PC-9 (cell line): ENCODE measurements at regions not wholly inside any gene's neighbourhood (a gene's known extent, or its start where the extent isn't known, plus 50 kb on each side); places are given as distances from the start of the nearest gene placed in this dataset.

Experiments used
- BruUV-seq: library from RNA; stranded (reverse); fragments of 400-500 nt; replicated peaks from 2 replicates; lab custom pipeline; 2021; lab: Mats Ljungman, UMichigan
- CTCF ChIA-PET: fragments of 300-600 bp; sonication (Branson Sonifier 250); formaldehyde crosslinking; loops from one replicate; lab custom pipeline; 2022; ENCODE audit warnings: antibody characterized with exemption; lab: Charles Lee
- POLR2A ChIA-PET: fragments of 300-600 bp; sonication (Branson Sonifier 250); formaldehyde crosslinking; loops from one replicate; lab custom pipeline; 2022; ENCODE audit warnings: antibody characterized with exemption; ENCODE audit not compliant: unreplicated experiment; lab: Charles Lee
- DNase-seq, 2 experiments: peaks; one replicate each; pipeline versions ENCODE4 v3.0.0 to v3.0.0-alpha.2; 2015 to 2022; ENCODE audit warnings: mixed read lengths in 1 of 2
- H2AFZ ChIP-seq: fragments of 200-600 bp; sonication (generic); 2 replicates; pipeline ENCODE4 v1.8.1; 2017; ENCODE audit warnings: antibody characterized with exemption
- H3F3A ChIP-seq: fragments of 200-600 bp; sonication (generic); 2 replicates; pipeline ENCODE4 v1.8.1; 2017; ENCODE audit warnings: antibody characterized with exemption, mild to moderate bottlenecking, low read depth; ENCODE audit not compliant: insufficient read depth
- H3K27ac ChIP-seq: fragments of 200-600 bp; sonication (generic); 2 replicates; pipeline ENCODE4 v1.6.1; 2016; ENCODE audit warnings: mixed run types
- H3K27me3 ChIP-seq: fragments of 200-600 bp; sonication (generic); 2 replicates; pipeline ENCODE4 v1.6.1; 2016; ENCODE audit warnings: low read depth, mixed run types; ENCODE audit not compliant: insufficient read depth
- H3K36me3 ChIP-seq: fragments of 200-600 bp; sonication (generic); 2 replicates; pipeline ENCODE4 v1.6.1; 2016; ENCODE audit warnings: low read depth, mixed run types
- H3K4me1 ChIP-seq: fragments of 200-600 bp; sonication (generic); replicated peaks from 2 replicates; pipeline ENCODE4 v1.6.1; 2016; ENCODE audit warnings: mixed run types; ENCODE audit not compliant: insufficient read depth
- H3K4me2 ChIP-seq: fragments of 200-600 bp; sonication (generic); 2 replicates; pipeline ENCODE4 v1.6.1; 2017; ENCODE audit warnings: mixed run types
- H3K4me3 ChIP-seq: fragments of 200-600 bp; sonication (generic); 2 replicates; pipeline ENCODE4 v1.6.1; 2016; ENCODE audit warnings: mixed run types
- H3K79me2 ChIP-seq: fragments of 200-600 bp; sonication (generic); 2 replicates; pipeline ENCODE4 v1.6.1; 2017; ENCODE audit warnings: low read depth, mixed run types
- H3K9me2 ChIP-seq: fragments of 200-600 bp; sonication (generic); 2 replicates; pipeline ENCODE4 v1.8.1; 2017; ENCODE audit warnings: mild to moderate bottlenecking; ENCODE audit not compliant: insufficient read depth
- H3K9me3 ChIP-seq: fragments of 200-600 bp; sonication (generic); 2 replicates; pipeline ENCODE4 v1.8.1; 2016; ENCODE audit warnings: low read depth; ENCODE audit not compliant: insufficient read depth
- H4K20me1 ChIP-seq: fragments of 200-600 bp; sonication (generic); 2 replicates; pipeline ENCODE4 v1.8.1; 2017; ENCODE audit not compliant: insufficient read depth
- CTCF ChIP-seq: fragments of 200-600 bp; sonication (generic); conservative IDR thresholded peaks from 2 replicates; pipeline ENCODE4 v1.6.1; 2017; ENCODE audit warnings: mixed run types, antibody characterized with exemption, mild to moderate bottlenecking, moderate library complexity
- EZH2 ChIP-seq: fragments of 200-600 bp; sonication (generic); IDR thresholded peaks from 2 replicates; pipeline ENCODE4 v1.8.0; 2017; ENCODE audit warnings: antibody characterized with exemption, low read depth
- intact Hi-C: fragments of 100-400 bp; cut with micrococcal nuclease; formaldehyde crosslinking; loops from one replicate; pipeline ENCODE4 v1.10.0; 2022; ENCODE audit not compliant: unreplicated experiment

GRCh38 chr5:167852515-167852914 is 438.9 kb upstream of the WWC1 start:
- H3K9me3 ChIP-seq = no peaks in the 10 kb centered on the region; the same call in 1 of the 2 replicates
- H3K79me2 ChIP-seq = no peaks in the 10 kb centered on the region
- intact Hi-C loops = no loop called here
- no peaks in the 10 kb centered on the region for H3K4me1 ChIP-seq
- ChIA-PET POLR2A (interaction anchor here (0.6 kb wide), 1 partner anchor 63 kb away, joined by 3 read pairs; no protein-coding TSS in a partner anchor), CTCF (no interaction called here)
- no peaks in the 10 kb centered on the region for H3K9me2 ChIP-seq
- H3K27me3 ChIP-seq = peaks cover 9% of the 10 kb centered on the region; the same call in 1 of the 2 replicates
- TF ChIP-seq CTCF (no peak), EZH2 (no peak)
- no peak overlapping the region for H3K4me3 ChIP-seq
- no peaks in the 10 kb centered on the region for H3K36me3 ChIP-seq
- DNase-seq = no peak
- no peak overlapping the region for H2AFZ ChIP-seq
- 0 out of 2 replicates have a peak, but pooled peaks cover 5% of the 10 kb centered on the region for H4K20me1 ChIP-seq
- H3F3A ChIP-seq = no peaks in the 10 kb centered on the region
- H3K27ac ChIP-seq = no peak overlapping the region
- no TSS peak for BruUV-seq
- H3K4me2 ChIP-seq = no peak overlapping the region

GRCh38 chr5:167853421-167853820 is 438.0 kb upstream of the WWC1 start:
- Histone ChIP-seq H3K4me1 (no peaks in the 10 kb centered on the region), H3F3A (no peaks in the 10 kb centered on the region), H3K9me3 (no peaks in the 10 kb centered on the region; the same call in 1 of the 2 replicates), H3K9me2 (no peaks in the 10 kb centered on the region), H3K79me2 (no peaks in the 10 kb centered on the region), H3K4me3 (no peak overlapping the region), H2AFZ (no peak overlapping the region), H4K20me1 (0 out of 2 replicates have a peak, but pooled peaks cover 5% of the 10 kb centered on the region), H3K4me2 (no peak overlapping the region), H3K27ac (no peak overlapping the region), H3K36me3 (no peaks in the 10 kb centered on the region), H3K27me3 (peaks cover 9% of the 10 kb centered on the region; the same call in 1 of the 2 replicates)
- TF ChIP-seq CTCF (no peak), EZH2 (no peak)
- BruUV-seq = no TSS peak
- POLR2A ChIA-PET = no interaction called here
- intact Hi-C loops = no loop called here
- no peak for DNase-seq
- CTCF ChIA-PET = no interaction called here

GRCh38 chr5:167855818-167856217 is 435.6 kb upstream of the WWC1 start:
- Histone ChIP-seq H3K79me2 (no peaks in the 10 kb centered on the region), H3K36me3 (no peaks in the 10 kb centered on the region), H3K4me2 (no peak overlapping the region), H3K9me2 (no peaks in the 10 kb centered on the region), H3K9me3 (no peaks in the 10 kb centered on the region; the same call in 1 of the 2 replicates), H4K20me1 (0 out of 2 replicates have a peak, but pooled peaks cover 5% of the 10 kb centered on the region), H3K4me3 (no peak overlapping the region), H3K27me3 (peaks cover 9% of the 10 kb centered on the region; the same call in 1 of the 2 replicates), H2AFZ (no peak overlapping the region), H3K27ac (no peak overlapping the region), H3F3A (no peaks in the 10 kb centered on the region), H3K4me1 (no peaks in the 10 kb centered on the region)
- intact Hi-C loops = no loop called here
- TF ChIP-seq CTCF (no peak), EZH2 (no peak)
- no peak for DNase-seq
- ChIA-PET POLR2A (no interaction called here), CTCF (no interaction called here)
- BruUV-seq = no TSS peak
